Omental fat pad (tissue), 3 donors: ENCODE measurements at regions not wholly inside any gene's neighbourhood (a gene's known extent, or its start where the extent isn't known, plus 50 kb on each side); places are given as distances from the start of the nearest gene placed in this dataset.

Experiments
- ATAC-seq: fragments of 150-250 bp; one replicate; pipeline ENCODE4 v1.9.1; 2016; ENCODE audit warnings: mild to moderate bottlenecking, moderate library complexity; ENCODE audit not compliant: low FRiP score
- DNase-seq: peaks from one replicate; pipeline ENCODE4 v3.0.0-alpha.2; 2019; ENCODE audit warnings: low spot score
- CTCF ChIP-seq, 3 donors: fragments of 450-650 bp; IDR thresholded peaks; one replicate each; pipeline ENCODE4 v1.5.1; 2016 to 2017; ENCODE audit warnings: antibody characterized with exemption in 3 of 3, mild to moderate bottlenecking in 3 of 3, moderate library complexity in 2 of 3

GRCh38 chr13:40401911-40402776, 264.3 kb downstream of the FOXO1 start:
- no peak for TF ChIP-seq CTCF (IDR thresholded peaks at IDR 0.05)

GRCh38 chr13:40402931-40403431, 263.5 kb downstream of the FOXO1 start:
- TF ChIP-seq CTCF (IDR thresholded peaks at IDR 0.05), result no peak
- DNase-seq (no peak), ATAC-seq (peak; percentile 74)

More at GRCh38 chr13:40401911-40402776, 264.3 kb downstream of the FOXO1 start:
- DNase-seq (peak; percentile 93), ATAC-seq (peak; percentile 91)

GRCh38 chr13:40403509-40404241, 262.8 kb downstream of the FOXO1 start:
- no peak for TF ChIP-seq CTCF (IDR thresholded peaks at IDR 0.05)
- ATAC-seq (no peak), DNase-seq (no peak)

GRCh38 chr13:40404407-40404806, 262.0 kb downstream of the FOXO1 start:
- no peak for TF ChIP-seq CTCF (IDR thresholded peaks at IDR 0.05)
- DNase-seq, result no peak
- ATAC-seq, result no peak

- ATAC-seq (no peak), DNase-seq (no peak)
- TF ChIP-seq CTCF (IDR thresholded peaks at IDR 0.05), result no peak
Observed at GRCh38 chr13:40404967-40405716, 261.3 kb downstream of the FOXO1 start.

- TF ChIP-seq CTCF (IDR thresholded peaks at IDR 0.05), result no peak
- no peak for ATAC-seq
Observed at GRCh38 chr13:40406405-40407120, 259.9 kb downstream of the FOXO1 start.

More at GRCh38 chr13:40406405-40407120, 259.9 kb downstream of the FOXO1 start:
- no peak for DNase-seq
